Neural progenitor cell (in vitro differentiated cells): ENCODE measurements at regions not wholly inside any gene's neighbourhood (a gene's known extent, or its start where the extent isn't known, plus 50 kb on each side); places are given as distances from the start of the nearest gene placed in this dataset.

Experiments
- CTCF ChIP-seq: fragments of 200-600 bp; sonication (generic); IDR thresholded peaks from 2 replicates; pipeline ENCODE4 v1.5.1; 2017; ENCODE audit warnings: antibody characterized with exemption, mild to moderate bottlenecking
- EZH2 ChIP-seq: fragments of 200-600 bp; sonication (generic); IDR thresholded peaks from 2 replicates; pipeline ENCODE4 v1.6.1; 2017; ENCODE audit warnings: antibody characterized with exemption, mild to moderate bottlenecking, moderate library complexity

GRCh38 chrX:20596856-20597255, 330.1 kb upstream of the RPS6KA3 start:
- TF ChIP-seq CTCF (no peak), EZH2 (no peak)
